ENCODE measurements at regions not wholly inside any gene's neighbourhood (a gene's known extent, or its start where the extent isn't known, plus 50 kb on each side); places are given as distances from the start of the nearest gene placed in this dataset.

DNA sequence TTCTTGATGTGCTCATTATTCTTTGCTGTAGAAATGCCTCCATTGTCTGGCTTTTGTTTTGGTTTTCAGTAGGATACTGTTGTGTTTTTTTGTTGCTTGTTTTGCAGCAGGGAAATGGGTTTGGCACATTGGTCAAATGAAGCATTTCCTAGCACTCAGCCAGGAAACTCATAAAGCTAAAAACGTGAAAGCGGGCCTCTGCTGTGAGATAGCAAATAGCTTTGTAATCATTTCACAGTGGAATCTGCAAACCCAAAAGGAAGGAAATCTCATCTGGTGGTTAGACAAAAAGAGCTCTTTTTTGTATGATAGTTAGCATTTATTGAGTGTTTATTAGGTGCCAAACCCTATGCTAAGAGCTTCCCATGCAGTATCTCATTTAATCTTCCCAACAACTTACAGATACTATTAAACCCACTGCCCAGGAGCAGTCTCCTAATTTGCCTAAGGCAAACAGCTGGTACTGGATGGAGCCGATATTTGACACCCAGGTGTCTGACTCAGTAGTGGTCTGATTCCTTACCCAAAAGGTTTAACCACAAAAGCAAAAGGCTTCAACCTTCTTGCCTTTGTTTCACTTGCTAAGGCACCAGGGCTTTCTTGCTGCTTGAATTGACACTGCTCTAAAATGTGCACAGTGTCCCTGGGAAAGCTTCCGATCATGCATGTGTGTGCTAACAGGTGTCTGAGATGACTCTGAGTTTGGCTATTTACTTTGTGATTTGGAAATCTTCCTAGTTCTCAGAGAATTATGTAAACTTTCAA lies 527.9 kb upstream of the MDFIC2 start:
- no peak for DNase-seq (ENCODE audit: low read depth in 2 of 2)

DNA sequence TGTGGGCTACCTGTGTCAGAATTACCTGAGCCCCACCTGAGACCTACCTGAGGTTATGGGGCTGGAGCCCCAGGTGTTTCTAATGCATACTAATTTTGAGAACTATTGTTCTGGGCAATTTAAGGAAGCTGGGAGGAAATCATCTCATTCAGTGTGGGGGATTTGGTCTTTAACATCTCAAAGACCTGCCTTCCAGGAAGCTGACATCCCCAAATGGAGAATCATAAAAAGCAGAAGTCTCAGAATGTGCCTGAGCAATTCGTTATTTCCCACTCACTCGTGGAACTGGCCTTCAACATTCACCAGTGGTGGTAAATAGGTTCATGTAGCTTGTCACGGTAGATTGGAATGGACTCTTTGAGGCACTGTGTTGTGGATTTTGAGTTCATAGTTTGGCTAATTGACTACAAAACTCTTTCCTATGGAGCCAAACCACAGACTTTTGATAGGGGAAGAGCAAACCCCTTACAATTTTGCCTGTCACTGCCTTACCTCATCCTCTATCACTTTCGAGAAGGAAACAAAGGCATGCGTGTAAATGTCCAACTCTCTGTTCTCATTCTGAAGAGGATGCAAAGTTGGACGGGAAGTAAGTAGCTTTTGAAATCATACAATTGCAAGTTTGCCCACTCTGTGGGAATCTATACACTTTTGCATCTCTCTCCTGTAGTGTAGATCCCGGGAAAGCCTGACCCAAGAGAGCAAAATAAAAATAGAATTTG lies 521.0 kb upstream of the MDFIC2 start:
- no peak for DNase-seq (ENCODE audit: low read depth in 2 of 2)

DNA sequence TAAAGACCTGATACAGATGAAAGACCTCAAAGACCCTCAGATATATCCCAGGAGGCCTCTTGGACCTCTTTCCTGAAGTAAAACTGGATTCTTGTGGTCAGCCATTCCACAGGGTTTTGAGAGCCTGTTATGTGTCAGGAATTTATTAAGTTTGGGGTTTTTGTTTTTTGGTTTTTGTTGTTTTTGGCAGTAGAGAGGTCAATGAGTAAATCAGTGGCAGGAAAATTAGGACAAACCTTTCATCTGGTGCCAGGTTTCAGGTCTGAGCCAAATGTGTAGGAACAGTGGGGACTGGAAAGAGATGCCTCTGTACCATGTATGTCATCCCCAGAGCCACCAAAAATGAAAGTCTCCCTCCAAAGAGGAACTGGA lies 520.4 kb upstream of the MDFIC2 start:
- no peak for DNase-seq (ENCODE audit: low read depth in 2 of 2)

DNA sequence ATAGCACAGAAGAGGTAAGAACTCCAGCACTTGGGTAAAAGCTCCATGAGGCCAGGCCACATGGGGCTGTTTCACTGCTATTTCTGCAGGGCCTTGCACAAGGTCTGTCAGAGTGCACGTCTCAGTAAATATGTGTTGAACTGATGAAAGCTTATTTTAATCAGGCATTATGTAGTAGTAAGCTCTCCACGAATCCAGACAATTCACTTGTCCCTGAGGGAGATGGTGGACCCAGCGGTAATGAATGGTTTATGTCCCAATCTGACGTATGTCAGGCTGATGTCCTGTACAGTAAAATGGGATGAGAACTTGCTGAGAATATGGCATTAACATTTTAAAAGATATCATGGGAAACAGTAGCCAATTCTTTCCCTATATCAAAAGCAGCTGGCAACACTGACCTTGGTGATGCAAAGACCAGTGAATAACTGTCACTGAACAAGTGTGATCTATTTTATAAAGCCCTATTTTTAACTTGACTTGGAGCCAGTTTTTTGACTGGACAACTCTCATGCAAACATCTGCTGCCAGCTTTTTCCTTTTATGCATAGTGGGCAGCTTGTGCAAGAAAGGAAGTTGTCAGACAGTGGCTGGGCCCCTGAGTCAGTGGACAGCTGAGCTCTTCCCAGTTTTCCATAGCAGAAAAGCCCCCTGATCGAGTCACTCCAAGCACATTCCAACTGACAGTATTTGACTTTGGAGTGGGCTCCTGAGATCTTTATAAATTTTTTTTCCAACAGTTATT lies 519.8 kb upstream of the MDFIC2 start:
- DNase-seq (ENCODE audit: low read depth in 2 of 2), result no peak

DNA sequence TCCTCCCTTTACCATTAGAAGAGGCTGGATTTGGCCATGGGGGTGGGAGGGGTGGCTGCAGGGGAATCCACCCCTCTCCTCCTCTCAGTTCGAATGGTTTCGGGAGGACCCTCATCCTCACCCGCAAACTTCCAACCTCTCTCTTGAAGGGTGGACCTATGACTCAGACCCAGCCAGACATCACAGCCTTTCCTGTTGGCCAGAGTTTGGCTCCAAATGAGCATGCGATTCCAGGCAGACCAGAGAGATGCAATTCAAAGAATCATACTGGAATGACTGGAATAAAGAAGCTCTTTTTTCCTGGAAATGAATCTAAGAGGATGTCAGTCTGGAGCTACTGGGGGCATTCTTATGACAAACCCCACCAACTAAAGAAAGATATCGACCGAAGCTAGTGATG lies 516.7 kb upstream of the MDFIC2 start:
- no peak for DNase-seq (ENCODE audit: low read depth in 2 of 2)

DNA sequence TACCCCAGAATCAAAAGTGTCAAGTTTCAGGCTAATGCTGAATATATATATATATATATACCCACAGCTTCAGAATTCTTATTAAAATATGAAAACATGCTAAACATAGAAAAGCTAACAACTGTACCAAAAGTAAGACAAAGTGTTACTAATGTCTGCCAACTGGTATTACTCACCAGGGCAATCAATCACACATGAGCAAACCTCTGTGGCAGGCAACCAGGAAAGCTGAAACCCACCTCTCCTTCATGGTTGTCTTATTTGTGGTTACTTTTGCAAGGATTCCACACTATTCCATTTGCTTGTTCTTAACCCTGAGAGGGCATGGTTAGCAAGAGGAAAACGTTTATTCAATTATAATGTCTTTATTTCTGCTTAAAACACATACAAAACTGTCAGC lies 512.3 kb upstream of the MDFIC2 start:
- DNase-seq (ENCODE audit: low read depth in 2 of 2), result no peak

DNA sequence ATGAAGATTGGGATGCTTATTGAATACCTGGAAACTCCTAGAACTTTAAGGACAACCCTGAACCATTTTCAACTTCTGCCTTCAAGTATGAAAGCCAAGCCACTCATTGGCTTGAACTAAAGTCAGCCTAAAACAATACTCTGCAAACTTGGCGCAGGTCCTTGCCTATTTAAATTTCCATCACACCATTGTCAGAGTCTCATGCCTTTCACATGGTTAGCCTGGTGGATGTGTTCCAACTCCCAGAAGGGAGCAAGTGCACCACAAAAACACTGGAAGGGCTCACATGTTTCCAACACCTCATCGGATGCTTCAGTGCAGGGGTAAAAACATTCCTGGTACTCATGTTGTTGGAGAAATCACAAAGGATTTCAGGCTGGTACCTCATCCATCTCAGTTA lies 511.6 kb upstream of the MDFIC2 start:
- no peak for DNase-seq (ENCODE audit: low read depth in 2 of 2)

DNA sequence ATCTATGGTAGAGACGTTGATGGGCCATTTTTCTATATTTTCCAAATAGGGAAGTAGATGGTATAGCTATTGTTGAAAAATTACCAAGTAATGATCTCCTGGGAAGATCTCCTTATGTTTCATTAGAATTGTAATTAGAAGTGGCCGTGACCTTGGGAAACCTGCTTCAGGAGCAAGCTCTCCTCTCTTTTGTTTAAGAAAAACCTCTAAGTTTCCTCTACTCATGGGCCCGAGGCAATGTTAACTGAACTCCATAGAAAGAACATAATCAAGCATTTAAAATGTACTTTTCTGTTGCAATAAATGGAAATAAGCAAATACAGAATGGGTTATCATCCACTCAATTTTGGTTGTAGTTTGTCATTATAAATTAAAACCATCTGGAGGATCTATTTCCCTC lies 511.2 kb upstream of the MDFIC2 start:
- no peak for DNase-seq (ENCODE audit: low read depth in 2 of 2)

DNA sequence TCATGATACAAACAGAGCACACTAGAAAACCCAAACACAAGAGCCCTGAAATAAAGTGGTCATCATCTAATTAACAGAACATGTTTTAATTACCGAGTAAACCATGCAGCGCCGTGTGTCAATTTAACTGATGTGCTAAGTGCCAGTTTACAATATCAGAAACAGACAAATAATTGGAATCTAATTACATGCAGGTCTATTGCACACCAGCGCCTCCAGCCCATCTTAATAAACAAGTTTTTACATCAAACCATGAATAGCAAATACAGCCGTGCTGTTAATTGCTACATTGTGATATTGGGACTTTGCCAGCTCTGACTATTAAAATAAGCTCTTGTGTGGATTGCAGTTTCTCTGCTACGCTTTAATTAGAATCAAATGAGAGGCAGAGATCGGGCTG lies 510.2 kb upstream of the MDFIC2 start:
- DNase-seq (ENCODE audit: low read depth in 2 of 2), result no peak

DNA sequence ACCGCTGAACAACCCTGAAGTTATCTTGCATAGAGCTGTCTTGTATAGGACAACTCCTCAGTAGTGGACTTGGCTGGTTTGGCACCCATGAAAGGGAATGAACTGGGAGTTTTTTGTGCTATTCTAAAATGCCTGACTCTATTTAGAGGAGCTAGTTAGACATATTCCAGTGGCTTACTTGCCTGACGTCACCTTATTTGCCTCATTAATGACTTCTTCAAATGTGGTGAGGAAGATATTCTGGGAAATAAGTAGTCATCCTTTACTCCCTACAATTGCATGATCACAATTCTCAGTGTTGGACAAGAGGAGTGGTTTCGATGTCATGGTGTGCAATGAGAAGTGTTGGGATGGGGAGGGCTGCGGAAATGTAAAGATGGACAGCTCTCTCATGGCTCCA lies 509.2 kb upstream of the MDFIC2 start:
- no peak for DNase-seq (ENCODE audit: low read depth in 2 of 2)

DNA sequence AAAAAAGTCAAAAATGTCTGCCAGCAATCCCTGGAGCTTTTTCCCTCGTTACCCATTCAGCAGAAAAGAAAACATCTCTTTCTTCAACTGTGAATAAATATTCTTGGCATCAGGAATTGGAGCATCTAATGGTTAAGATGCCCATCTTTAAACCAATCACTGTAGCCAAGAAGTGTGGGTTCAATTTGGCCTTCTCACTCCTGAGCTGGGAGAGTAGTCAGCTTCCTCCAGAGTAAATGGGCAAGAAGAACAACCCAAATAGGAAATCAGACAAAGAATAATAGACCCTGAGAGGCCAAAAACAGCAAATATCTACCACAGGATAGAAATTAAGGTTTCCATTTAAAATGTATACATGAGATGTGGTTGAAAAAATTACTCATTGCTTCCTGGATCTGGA lies 508.0 kb upstream of the MDFIC2 start:
- DNase-seq (ENCODE audit: low read depth in 2 of 2), result no peak

DNA sequence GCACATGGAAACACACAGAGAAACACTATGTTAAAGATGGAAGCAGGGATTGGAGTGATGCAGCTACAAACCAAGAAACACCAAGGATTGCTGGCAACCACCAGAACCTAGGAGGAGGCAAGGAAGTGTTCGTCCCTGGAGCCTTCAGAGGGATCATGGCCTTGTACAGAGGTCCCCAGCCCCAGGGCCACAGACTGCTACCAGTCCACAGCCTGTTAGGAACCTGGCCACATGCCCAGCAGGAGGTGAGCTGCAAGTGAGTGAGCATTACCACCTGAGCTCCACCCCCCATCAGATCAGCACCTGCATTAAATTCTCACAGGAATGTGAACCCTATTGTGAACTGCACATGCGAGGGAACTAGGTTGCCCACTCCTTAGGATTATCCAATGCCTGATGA lies 505.7 kb upstream of the MDFIC2 start:
- no peak for DNase-seq (ENCODE audit: low read depth in 2 of 2)

DNA sequence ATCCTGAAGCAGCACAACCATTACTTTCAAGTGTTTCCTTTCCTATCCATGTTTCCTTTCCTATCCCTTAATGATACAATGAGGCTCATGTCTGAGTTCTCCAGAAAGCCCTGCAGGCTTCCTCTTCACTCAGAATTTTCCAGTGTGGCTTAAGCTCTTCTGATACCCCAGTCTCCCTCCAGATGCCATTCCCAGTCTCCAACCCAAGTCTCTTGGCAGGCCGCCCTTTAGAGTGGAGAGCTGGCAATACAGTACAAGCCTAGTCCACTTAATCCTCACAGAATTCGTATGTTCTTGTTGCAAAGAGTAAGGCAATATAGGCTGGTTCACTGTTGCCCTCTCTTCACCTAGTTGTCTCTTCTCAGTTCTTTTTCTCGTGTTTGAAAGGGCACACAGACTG lies 503.9 kb upstream of the MDFIC2 start:
- DNase-seq (ENCODE audit: low read depth in 2 of 2), result no peak

DNA sequence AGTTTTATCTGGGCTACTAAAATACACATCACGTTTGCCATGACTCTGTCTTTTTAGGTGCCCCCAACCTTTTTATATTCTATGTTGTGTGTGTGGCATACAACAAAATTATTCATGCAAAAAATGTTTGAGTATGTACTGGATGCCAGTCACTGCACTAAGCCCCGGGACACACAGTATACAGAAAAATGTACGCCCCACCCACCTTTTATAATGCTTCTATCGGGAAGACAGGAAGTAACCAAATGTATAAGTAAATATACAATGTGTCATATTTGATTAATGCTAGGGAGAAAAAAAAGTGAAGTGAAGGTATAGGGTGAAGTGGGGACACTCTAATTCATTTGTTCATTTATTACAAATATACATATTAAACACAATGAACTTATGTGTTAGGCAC lies 503.4 kb upstream of the MDFIC2 start:
- DNase-seq (ENCODE audit: low read depth in 2 of 2), result no peak

DNA sequence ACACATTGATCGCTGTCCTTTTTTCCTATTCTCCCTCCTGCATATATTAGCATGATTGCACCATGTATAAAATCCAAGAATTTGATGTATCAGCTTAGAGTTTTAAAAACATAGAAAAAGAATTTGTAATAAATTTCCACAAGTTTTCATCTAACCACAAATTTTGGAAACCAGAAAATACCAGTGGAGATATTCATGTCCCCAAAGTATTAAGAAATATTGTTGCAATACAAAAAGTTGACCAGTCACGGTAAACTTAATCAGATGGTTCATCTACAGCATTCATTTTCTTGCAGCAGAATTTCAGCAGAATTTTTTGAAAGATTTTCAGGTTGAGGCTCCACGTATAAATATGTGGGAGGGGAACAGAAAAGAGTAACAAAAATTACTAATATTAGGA lies 500.9 kb upstream of the MDFIC2 start:
- DNase-seq (ENCODE audit: low read depth in 2 of 2), result no peak

DNA sequence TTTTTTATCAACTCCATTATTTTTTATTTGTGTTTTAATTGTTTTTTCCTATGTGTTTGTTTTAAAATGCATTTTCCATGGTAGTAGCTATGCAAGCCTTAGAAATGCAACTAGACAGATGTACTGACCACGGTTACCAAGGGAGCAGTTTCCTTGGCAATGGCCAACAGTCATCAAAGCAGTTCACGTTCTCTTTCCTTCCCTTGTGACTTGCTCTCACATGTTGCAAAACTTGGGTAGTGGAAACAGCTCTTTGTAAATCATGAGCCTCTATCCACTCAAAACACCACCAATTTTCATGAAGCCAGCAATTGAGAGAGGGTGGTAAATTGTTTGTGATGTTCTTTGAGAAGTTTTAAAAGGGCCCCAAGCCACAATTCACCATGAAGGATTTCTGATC lies 499.4 kb upstream of the MDFIC2 start:
- DNase-seq (ENCODE audit: low read depth in 2 of 2), result no peak

DNA sequence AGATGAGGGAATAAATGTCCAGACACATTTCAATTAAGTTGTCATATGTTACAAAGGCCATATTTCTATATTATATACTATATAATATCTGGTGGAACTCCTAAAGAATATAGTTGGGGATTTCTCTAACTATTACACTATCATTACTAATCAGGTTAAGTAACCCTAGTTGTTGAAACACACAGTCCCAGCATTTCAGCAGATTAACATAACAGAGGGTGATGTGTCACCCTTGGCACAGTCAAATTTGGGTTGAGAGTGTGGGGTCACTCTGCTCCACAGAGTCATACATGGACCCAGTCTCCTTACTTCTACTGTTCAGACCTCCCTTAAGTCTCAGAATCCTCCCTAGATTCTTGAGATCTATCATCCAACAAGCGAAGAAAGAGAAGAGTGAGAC lies 496.4 kb upstream of the MDFIC2 start:
- DNase-seq (ENCODE audit: low read depth in 2 of 2), result no peak

DNA sequence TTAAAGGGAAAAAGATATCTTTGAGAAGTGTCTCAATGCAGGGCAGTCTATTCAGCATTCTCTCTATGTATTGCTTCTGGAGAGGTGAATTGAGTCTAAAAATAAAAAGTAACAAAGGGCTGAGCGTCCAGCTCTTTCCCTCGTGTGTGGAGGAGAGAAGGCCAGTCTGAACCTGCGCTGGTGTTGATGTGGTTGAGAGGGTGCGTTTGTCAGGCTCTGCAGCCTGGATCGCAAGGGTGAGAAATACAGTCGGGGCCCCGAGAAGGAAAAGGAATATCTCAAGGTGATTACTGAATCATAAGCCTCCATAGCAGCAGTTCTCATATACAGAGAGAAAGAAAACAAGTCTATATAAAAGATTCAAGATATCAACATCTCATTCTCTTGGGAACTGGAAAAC lies 494.1 kb upstream of the MDFIC2 start:
- no peak for DNase-seq (ENCODE audit: low read depth in 2 of 2)

DNA sequence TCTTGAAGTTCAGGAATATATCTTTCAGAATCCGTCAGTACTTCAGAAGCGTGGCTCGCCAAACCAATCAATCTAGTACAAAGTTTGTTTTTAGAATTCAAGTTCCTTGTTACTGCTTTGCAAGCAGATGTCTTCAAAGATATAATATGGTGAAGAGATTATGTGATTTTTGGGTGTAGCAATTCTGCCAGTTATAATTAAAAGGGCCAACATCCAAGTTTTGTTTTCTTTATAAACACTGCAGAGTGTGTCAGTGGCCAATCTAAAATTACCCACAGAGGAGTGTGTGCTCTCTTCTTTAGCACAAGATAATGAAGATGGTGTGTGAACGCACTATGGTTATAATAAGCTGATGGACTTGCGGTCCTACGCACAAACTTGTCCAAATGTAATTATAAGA lies 493.6 kb upstream of the MDFIC2 start:
- no peak for DNase-seq (ENCODE audit: low read depth in 2 of 2)

DNA sequence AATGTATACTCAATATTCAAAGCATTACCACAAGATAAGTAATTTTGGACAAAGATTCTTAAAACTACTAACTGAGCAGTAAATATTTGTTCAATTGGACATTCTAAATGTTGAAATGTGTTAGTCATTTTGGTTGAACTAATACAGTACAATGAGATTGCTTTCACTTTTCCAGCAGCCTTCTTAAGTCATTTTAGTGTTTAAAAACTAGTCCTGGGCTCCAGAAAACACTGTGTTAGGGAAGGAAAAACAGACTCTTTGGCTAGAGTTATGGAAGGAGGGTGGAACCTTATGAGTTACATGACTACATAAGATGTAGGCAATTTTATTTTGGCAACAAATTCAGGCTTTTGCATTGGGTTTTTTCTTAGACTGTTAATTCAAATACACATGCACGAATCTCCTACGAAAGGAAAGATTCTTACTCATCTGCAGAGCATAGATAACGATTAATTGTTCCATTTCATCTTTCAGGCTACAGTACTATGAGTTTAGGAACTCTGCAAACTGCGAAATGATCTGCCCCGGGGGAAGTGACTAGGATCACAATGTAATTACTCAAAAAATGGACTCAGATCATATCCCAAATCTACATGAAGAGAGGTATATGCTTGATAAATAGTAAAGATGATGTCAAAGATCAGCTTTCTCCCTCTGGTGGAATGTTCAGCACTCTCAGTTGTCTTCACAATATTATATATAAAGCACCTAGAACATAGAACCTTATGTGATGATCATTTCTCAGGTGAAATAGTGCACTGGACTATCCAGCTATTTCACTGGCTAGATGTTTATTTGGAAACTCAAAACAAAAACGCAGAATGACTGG lies 492.8 kb upstream of the MDFIC2 start:
- DNase-seq (ENCODE audit: low read depth in 2 of 2), result no peak

DNA sequence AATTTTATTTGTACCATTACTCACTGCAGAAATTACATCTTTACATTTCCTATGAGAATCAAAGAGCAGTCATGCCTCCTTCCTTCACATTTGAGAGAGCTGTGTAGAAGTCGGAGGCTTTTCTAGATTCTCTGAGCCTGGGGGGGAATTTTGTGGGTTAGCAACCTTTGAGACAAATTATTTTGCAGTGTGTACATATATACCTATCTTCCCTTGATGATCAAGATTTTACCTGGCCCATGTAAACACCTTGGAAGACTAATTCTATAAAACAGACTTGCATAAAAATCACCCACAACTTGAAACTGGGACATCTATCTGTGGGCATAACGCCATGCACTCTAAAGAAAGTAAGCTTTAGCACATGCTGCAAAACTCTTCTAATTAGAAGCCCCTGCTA lies 491.5 kb upstream of the MDFIC2 start:
- DNase-seq (ENCODE audit: low read depth in 2 of 2), result no peak

DNA sequence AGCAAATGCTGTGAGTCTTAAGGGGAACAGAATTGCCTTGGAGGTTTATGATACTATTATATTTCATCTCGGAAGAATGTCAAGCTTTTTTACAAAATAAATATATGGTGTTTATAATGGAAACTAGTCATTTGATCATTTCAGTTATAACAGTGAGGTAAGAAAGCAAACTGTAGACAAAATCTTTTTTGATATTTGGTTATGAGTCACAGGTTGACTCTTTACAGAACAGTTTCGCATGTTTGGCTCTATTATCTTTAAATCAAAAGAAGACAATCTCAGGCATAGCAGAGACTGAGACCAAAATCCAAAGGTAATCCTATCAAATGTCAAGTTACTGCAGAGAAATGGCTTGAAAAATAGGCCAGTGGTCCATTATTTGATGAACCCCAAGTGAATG lies 490.9 kb upstream of the MDFIC2 start:
- no peak for DNase-seq (ENCODE audit: low read depth in 2 of 2)

Measured in stimulated activated CD8-positive, alpha-beta memory T cell treated with anti-CD3 and anti-CD28 coated beads, Interleukin-15, amount 100 ng/mL, for 4 hours (primary cell).